ENCODE measurements at regions not wholly inside any gene's neighbourhood (a gene's known extent, or its start where the extent isn't known, plus 50 kb on each side); places are given as distances from the start of the nearest gene placed in this dataset.

GRCh38 chr12:63318313-63318712 is 167.3 kb upstream of the AVPR1A start:
- TF ChIP-seq CTCF (optimal IDR thresholded peaks at IDR 0.05 in 1 of 3, IDR thresholded peaks at IDR 0.05 in 1 of 3, conservative IDR thresholded peaks at IDR 0.05 in 1 of 3; ENCODE audit: extremely low read depth in 1 of 3, insufficient read depth in 2 of 3, low read length in 3 of 3) (no peak), EZH2 (IDR thresholded peaks at IDR 0.05; ENCODE audit: low read length) (no peak)
